ENCODE measurements at regions not wholly inside any gene's neighbourhood (a gene's known extent, or its start where the extent isn't known, plus 50 kb on each side); places are given as distances from the start of the nearest gene placed in this dataset.
"Not testable (repeated sequence)": the region's sequence is repeated elsewhere in the genome, so short reads cannot be mapped to it uniquely, and the experiment has no call there.

DNA sequence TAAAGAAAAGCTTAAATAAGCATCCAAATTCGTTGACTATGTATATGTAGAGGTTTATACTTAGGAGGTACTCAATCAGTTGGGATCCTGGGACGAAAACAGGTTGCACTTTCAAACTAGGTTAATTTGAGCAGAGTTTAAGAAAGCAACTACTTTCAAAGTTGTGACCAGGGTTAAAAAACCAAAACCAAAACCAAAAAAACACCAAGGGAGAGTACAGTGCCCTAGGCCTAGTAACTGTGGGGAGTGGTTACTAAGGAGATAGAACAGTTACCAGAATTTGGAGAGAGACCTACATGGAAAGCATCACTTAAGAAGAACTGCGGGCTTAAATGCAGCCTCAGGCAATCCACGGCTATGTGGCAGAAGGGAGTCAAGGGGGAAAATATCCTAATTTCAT lies 148.3 kb downstream of the JRKL start:
- TF ChIP-seq, protein P1, sequence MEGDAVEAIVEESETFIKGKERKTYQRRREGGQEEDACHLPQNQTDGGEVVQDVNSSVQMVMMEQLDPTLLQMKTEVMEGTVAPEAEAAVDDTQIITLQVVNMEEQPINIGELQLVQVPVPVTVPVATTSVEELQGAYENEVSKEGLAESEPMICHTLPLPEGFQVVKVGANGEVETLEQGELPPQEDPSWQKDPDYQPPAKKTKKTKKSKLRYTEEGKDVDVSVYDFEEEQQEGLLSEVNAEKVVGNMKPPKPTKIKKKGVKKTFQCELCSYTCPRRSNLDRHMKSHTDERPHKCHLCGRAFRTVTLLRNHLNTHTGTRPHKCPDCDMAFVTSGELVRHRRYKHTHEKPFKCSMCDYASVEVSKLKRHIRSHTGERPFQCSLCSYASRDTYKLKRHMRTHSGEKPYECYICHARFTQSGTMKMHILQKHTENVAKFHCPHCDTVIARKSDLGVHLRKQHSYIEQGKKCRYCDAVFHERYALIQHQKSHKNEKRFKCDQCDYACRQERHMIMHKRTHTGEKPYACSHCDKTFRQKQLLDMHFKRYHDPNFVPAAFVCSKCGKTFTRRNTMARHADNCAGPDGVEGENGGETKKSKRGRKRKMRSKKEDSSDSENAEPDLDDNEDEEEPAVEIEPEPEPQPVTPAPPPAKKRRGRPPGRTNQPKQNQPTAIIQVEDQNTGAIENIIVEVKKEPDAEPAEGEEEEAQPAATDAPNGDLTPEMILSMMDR (conservative IDR thresholded peaks at IDR 0.05; ENCODE audit: low read depth, low read length), result no peak
- H3K4me3 ChIP-seq (ENCODE audit: low read depth, low read length), result no peak overlapping the region
- no peak for DNase-seq (ENCODE audit: low read depth)

GRCh38 chr11:96538622-96539021 lies 148.8 kb downstream of the JRKL start:
- H3K4me3 ChIP-seq (ENCODE audit: low read depth, low read length), result no peak overlapping the region
- TF ChIP-seq, protein P1 (conservative IDR thresholded peaks at IDR 0.05; ENCODE audit: low read depth, low read length), result no peak
- DNase-seq (ENCODE audit: low read depth), result no peak

DNA sequence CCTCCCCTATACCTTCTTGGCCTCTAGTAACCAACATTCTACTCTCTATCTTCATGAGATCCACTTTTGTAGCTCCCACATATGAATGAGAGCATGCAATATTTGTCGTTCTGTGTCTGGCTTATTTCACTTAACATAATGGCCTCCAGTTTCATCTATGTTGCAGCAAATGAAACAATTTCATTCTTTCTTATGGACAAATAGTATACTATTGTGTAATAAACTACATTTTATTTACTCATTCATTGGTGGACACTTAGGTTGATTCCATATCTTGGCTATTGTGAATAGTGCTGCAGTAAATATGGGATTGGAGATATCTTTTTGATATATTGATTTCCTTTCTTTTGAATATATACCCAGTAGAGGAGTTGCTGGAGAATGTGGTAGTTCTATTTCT lies 151.1 kb downstream of the JRKL start:
- no peak overlapping the region for H3K4me3 ChIP-seq (ENCODE audit: low read depth, low read length)
- TF ChIP-seq, protein P1 (conservative IDR thresholded peaks at IDR 0.05; ENCODE audit: low read depth, low read length), result no peak
- DNase-seq (ENCODE audit: low read depth), result no peak

DNA sequence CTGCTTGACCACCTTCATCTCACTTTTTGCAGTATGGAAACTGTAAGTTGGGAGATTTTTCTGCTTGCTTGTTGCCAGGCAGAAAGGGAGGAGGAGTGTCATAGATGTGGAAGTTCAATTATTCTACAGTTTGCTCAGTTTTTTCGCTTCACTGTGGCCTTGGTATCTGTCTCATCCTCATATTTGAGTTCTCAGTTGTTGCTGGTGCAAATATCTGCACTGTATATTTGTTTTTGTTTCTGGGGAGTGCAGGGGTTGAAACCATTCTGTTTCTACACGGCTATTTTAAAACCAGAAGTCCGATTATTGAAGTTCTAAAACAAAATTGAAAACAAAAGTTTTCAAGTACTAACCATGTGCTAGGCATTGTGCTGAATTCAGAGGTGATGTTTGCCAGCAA lies 153.4 kb downstream of the JRKL start:
- H3K4me3 ChIP-seq (ENCODE audit: low read depth, low read length), result no peak overlapping the region
- TF ChIP-seq, protein P1 (conservative IDR thresholded peaks at IDR 0.05; ENCODE audit: low read depth, low read length), result no peak
- DNase-seq (ENCODE audit: low read depth), result no peak

GRCh38 chr11:96545192-96545591 lies 155.4 kb downstream of the JRKL start:
- DNase-seq (ENCODE audit: low read depth); H3K4me3 ChIP-seq (ENCODE audit: low read depth, low read length): not testable (repeated sequence)

DNA sequence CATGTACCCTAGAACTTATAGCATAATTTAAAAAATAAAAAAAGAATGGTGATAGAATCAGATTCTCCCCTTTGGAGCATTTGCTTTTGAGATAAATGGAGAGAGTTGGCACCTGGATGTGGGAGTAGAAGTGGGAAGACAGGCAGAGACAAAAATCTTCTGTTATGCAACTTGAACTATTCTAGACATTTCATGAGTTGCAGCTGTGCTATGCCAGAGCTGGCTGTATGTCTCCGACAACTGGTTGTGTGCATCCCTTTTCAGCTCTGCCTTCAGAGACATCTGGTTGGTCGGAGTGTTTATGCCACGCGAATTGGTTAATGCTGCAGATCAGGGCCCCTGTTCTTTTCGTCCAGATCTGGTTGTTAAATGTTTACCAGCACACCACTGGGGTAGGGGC lies 161.3 kb downstream of the JRKL start:
- DNase-seq (ENCODE audit: low read depth), result no peak
- H3K4me3 ChIP-seq (ENCODE audit: low read depth, low read length), result no peak overlapping the region
- TF ChIP-seq, protein P1 (conservative IDR thresholded peaks at IDR 0.05; ENCODE audit: low read depth, low read length), result no peak

GRCh38 chr11:96554236-96554820 lies 164.5 kb downstream of the JRKL start:
- TF ChIP-seq, protein P1 (conservative IDR thresholded peaks at IDR 0.05; ENCODE audit: low read depth, low read length), result no peak
- no peak overlapping the region for H3K4me3 ChIP-seq (ENCODE audit: low read depth, low read length)
- no peak for DNase-seq (ENCODE audit: low read depth)

GRCh38 chr11:96555826-96556225 lies 166.0 kb downstream of the JRKL start:
- not testable (repeated sequence) for DNase-seq (ENCODE audit: low read depth)

DNA sequence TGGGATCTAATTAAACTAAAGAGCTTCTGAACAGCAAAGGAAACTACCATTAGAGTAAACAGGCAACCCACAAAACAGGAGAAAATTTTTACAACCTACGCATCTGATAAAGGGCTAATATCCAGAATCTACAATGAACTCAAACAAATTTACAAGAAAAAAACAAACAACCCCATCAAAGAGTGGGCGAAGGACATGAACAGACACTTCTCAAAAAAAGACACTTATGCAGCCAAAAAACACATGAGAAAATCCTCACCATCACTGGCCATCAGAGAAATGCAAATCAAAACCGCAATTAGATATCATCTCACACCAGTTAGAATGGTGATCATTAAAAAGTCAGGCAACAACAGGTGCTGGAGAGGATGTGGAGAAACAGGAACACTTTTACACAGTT lies 170.9 kb downstream of the JRKL start:
- not testable (repeated sequence) for H3K4me3 ChIP-seq (ENCODE audit: low read depth, low read length); DNase-seq (ENCODE audit: low read depth)

More at GRCh38 chr11:96555826-96556225, 166.0 kb downstream of the JRKL start:
- not testable (repeated sequence) for H3K4me3 ChIP-seq (ENCODE audit: low read depth, low read length)
